ENCODE measurements at regions not wholly inside any gene's neighbourhood (a gene's known extent, or its start where the extent isn't known, plus 50 kb on each side); places are given as distances from the start of the nearest gene placed in this dataset.

GRCh38 chr1:98119796-98120195, 199.0 kb upstream of the DPYD start:
- TF ChIP-seq CTCF (conservative IDR thresholded peaks at IDR 0.05; ENCODE audit: low read depth, low read length) (no peak), EZH2 (IDR thresholded peaks at IDR 0.05; ENCODE audit: borderline replicate concordance, low read depth, low read length, poor library complexity, severe bottlenecking) (no peak)
- POLR2A ChIA-PET (ENCODE audit: low non-redundant PET) = no interaction called here

GRCh38 chr1:98113811-98114210, 193.0 kb upstream of the DPYD start:
- intact Hi-C loops (cut with micrococcal nuclease; ENCODE audit: unreplicated experiment) = loop anchor here (10.0 kb wide), 1 partner anchor 61 kb away; no protein-coding TSS in a partner anchor
- no peaks in the 10 kb centered on the region for H3K4me1 ChIP-seq (ENCODE audit: insufficient read depth, low read length, poor library complexity, severe bottlenecking)
- H3K36me3 ChIP-seq (ENCODE audit: insufficient read depth, low read length, poor library complexity, severe bottlenecking) = no peaks in the 10 kb centered on the region
- H3K27ac ChIP-seq (ENCODE audit: low read depth, low read length, poor library complexity, severe bottlenecking) = no peak overlapping the region
- POLR2A ChIA-PET (ENCODE audit: low non-redundant PET) = no interaction called here
- CTCF ChIA-PET = no interaction called here
- no TSS peak for BruUV-seq (replicated peaks)
- DNase-seq (ENCODE audit: low spot score) = no peak
- TF ChIP-seq CTCF (conservative IDR thresholded peaks at IDR 0.05; ENCODE audit: low read depth, low read length) (no peak), EZH2 (IDR thresholded peaks at IDR 0.05; ENCODE audit: borderline replicate concordance, low read depth, low read length, poor library complexity, severe bottlenecking) (no peak)
- no peaks in the 10 kb centered on the region for H3K27me3 ChIP-seq (replicated peaks; ENCODE audit: insufficient read depth, low read depth, low read length, poor library complexity)
- no peaks in the 10 kb centered on the region for H3K9me3 ChIP-seq (ENCODE audit: low read depth, low read length, poor library complexity, severe bottlenecking)
- no peak overlapping the region for H3K4me3 ChIP-seq (ENCODE audit: low read depth, low read length, poor library complexity, severe bottlenecking)

More at GRCh38 chr1:98119796-98120195, 199.0 kb upstream of the DPYD start:
- intact Hi-C loops (cut with micrococcal nuclease; ENCODE audit: unreplicated experiment) = loop anchor here (10.0 kb wide), 1 partner anchor 55 kb away; no protein-coding TSS in a partner anchor
- no peak overlapping the region for H3K27ac ChIP-seq (ENCODE audit: low read depth, low read length, poor library complexity, severe bottlenecking)
- CTCF ChIA-PET = no interaction called here
- no peaks in the 10 kb centered on the region for H3K27me3 ChIP-seq (replicated peaks; ENCODE audit: insufficient read depth, low read depth, low read length, poor library complexity)
- H3K9me3 ChIP-seq (ENCODE audit: low read depth, low read length, poor library complexity, severe bottlenecking) = no peaks in the 10 kb centered on the region
- no TSS peak for BruUV-seq (replicated peaks)
- H3K4me3 ChIP-seq (ENCODE audit: low read depth, low read length, poor library complexity, severe bottlenecking) = no peak overlapping the region
- peak; percentile 49 for DNase-seq (ENCODE audit: low spot score)
- H3K4me1 ChIP-seq (ENCODE audit: insufficient read depth, low read length, poor library complexity, severe bottlenecking) = no peaks in the 10 kb centered on the region
- H3K36me3 ChIP-seq (ENCODE audit: insufficient read depth, low read length, poor library complexity, severe bottlenecking) = no peaks in the 10 kb centered on the region

GRCh38 chr1:98112626-98113025, 191.8 kb upstream of the DPYD start:
- intact Hi-C loops (cut with micrococcal nuclease; ENCODE audit: unreplicated experiment) = loop anchor here (10.0 kb wide), 1 partner anchor 62 kb away; no protein-coding TSS in a partner anchor

More at GRCh38 chr1:98112626-98113025, 191.8 kb upstream of the DPYD start:
- Histone ChIP-seq H3K27me3 (replicated peaks; ENCODE audit: insufficient read depth, low read depth, low read length, poor library complexity) (no peaks in the 10 kb centered on the region), H3K4me1 (ENCODE audit: insufficient read depth, low read length, poor library complexity, severe bottlenecking) (no peaks in the 10 kb centered on the region), H3K9me3 (ENCODE audit: low read depth, low read length, poor library complexity, severe bottlenecking) (peaks cover 3% of the 10 kb centered on the region), H3K36me3 (ENCODE audit: insufficient read depth, low read length, poor library complexity, severe bottlenecking) (no peaks in the 10 kb centered on the region), H3K4me3 (ENCODE audit: low read depth, low read length, poor library complexity, severe bottlenecking) (no peak overlapping the region), H3K27ac (ENCODE audit: low read depth, low read length, poor library complexity, severe bottlenecking) (no peak overlapping the region)
- CTCF ChIA-PET = no interaction called here
- BruUV-seq (replicated peaks) = no TSS peak
- peak; percentile 4 for DNase-seq (ENCODE audit: low spot score)
- TF ChIP-seq EZH2 (IDR thresholded peaks at IDR 0.05; ENCODE audit: borderline replicate concordance, low read depth, low read length, poor library complexity, severe bottlenecking) = no peak
- TF ChIP-seq CTCF (conservative IDR thresholded peaks at IDR 0.05; ENCODE audit: low read depth, low read length) = no peak
- POLR2A ChIA-PET (ENCODE audit: low non-redundant PET) = no interaction called here

Measured in A673 (cell line).